ENCODE measurements at regions not wholly inside any gene's neighbourhood (a gene's known extent, or its start where the extent isn't known, plus 50 kb on each side); places are given as distances from the start of the nearest gene placed in this dataset.
"Not testable (repeated sequence)": the region's sequence is repeated elsewhere in the genome, so short reads cannot be mapped to it uniquely, and the experiment has no call there.

DNA sequence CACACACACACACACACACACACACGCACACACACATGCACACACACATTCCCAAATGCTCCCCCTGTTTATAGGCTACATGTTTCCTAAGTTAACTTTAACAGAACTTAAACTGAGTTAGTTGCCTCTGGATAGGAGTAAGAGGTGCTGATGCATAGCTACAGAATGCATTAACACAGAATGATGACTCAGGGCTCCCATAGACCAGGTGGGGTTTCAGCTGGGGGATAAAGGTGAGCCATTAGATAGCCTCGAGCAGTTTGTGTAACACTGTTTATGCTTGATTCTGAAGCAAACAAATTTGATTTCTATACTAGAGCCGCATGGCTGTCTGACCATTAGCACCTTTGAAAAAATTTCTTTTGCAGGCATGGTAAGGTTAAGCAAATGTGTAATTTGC, 741.0 kb downstream of the PLCL1 start:
- in situ Hi-C loops (cut with MboI; ENCODE audit: low sequenced_read_pairs) = no loop called here

DNA sequence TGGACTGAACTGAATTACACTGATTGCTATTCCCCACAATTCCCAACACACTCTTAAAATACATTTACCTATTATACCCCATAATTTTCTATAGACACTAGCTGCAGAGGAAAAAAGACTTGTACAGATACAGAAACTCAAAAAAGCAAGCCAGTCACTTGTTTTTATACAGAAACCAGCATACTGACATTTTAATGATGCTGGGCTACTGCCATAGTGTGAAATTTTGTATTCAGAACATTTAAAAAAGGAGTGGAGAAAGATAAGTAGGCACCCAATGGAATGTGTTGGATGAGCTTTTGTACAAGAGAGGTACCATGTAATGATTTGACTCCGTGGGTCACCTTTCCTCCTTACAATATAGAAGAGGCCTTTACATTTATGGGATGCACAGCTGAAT, 740.1 kb downstream of the PLCL1 start:
- in situ Hi-C loops (cut with MboI; ENCODE audit: low sequenced_read_pairs) = no loop called here

DNA sequence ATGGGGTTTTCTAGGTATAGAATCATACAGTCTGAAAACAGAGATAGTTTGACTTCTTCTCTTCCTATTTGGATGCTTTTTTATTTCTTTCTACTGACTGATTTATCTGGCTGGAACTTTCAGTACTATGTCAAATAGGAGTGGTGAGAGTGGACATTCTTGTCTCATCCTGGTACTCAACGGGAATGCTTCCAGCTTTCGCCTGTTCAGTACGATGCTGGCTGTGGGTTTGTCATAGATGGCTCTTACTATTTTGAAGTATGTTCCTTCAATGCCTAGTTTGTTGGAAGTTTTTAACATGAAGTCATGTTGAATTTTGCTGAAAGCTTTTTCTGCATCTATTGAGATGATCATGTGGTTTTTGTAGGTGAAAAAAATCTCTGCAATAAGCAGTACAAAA, 730.4 kb downstream of the PLCL1 start:
- in situ Hi-C loops (cut with MboI; ENCODE audit: low sequenced_read_pairs) = no loop called here

DNA sequence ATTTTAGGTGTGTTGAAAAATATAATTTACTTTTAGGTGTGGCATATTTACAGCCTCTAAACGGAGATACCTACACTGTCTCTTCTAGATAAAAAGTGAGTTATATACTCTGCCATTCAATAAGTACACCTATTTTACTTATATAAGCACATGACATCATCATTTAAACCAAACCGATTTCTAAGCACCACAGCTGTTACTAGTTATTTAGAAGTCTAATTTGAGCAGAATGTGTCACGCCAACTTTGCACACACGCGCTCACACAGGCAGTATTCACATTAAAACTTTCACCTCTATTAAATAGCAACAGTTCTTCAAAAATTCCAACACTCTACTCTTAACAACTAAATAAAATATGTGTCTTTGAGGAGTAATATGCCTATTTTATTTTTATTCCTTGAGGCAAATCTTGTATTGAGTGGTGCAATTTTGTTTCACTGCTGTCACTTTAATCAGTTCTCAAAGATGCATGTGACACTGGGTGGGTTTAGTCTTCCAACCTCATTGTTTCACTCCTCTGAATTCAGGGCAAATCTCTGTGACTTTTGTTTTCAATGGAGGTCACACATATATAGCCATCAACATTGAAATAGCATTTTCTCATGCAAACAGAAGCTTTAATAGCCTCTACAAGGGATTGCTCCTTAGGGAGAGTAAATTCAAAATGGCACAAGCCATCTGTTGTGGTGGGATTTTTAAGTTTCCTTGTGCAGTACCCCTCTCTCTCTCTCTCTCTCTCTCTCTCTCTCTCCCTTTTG, 721.0 kb downstream of the PLCL1 start:
- in situ Hi-C loops (cut with MboI; ENCODE audit: low sequenced_read_pairs) = no loop called here

DNA sequence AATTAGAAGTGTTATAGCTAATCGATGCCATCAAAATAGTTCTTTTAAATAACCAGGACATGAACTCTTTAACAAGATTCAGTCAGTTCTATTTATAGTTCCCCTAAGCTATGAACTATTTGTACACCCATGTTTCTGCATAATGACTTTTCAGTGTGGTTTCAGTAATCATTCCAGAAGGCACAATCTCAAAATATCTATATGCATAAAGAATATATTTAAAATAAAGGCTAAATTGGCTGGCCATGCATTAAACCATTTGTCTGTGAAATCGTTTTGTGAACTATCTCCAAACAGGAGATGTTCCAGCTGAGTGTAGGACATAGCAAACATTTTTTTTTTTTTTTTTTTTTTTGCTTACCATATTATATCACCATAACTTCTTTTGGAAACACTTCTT, 719.3 kb downstream of the PLCL1 start:
- in situ Hi-C loops (cut with MboI; ENCODE audit: low sequenced_read_pairs) = no loop called here

DNA sequence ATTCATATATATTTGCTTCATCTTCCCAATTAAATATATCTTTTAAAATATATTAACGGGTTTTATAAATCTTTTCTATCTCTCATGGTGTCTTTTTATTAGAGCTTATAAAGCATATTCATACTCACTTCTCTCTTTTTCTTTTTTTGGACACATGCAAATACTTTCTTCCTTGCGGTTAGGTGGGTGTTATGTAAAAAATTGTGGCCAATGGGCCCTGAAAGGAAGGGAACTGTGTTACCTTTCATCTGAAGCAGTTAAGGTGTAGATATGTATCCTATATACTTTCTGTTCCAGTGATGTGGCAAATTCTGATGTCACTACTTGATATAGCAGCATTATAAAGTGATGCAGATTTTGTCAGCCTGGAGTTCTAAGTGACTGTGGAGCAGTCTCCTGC, 714.5 kb downstream of the PLCL1 start:
- in situ Hi-C loops (cut with MboI; ENCODE audit: low sequenced_read_pairs) = no loop called here

DNA sequence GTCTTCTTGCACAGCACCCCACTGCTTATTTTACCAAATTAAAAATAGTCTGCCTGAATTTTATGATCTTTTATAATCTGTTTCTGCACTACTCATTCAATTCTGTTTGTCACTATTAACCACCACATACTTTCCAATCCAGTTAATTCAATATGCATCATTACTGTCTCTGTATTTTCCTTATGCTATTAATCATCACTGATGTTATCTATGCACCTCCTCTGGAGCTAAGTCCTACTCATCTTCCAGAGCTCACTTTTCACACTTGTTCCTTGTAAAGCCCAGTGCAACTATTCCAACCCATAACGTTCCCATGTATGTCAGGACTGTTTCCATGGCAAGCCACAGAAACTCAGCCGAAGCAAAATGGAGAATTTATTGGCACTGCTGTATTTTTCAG, 713.6 kb downstream of the PLCL1 start:
- in situ Hi-C loops (cut with MboI; ENCODE audit: low sequenced_read_pairs) = no loop called here

DNA sequence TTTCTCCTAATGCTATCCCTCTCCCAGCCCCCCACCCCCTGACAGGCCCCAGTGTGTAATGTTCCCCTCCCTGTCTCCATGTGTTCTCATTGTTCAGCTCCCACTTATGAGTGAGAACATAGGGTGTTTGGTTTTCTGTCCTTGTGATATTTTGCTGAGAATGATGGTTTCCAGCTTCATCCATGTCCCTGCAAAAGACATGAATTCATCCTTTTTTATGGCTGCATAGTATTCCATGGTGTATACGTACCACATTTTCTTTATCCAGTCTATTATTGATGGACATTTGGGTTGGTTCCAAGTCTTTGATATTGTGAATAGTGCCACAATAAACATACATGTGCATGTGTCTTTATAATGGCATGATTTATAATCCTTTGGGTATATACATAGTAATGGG, 704.2 kb downstream of the PLCL1 start:
- in situ Hi-C loops (cut with MboI; ENCODE audit: low sequenced_read_pairs) = not testable (repeated sequence)

DNA sequence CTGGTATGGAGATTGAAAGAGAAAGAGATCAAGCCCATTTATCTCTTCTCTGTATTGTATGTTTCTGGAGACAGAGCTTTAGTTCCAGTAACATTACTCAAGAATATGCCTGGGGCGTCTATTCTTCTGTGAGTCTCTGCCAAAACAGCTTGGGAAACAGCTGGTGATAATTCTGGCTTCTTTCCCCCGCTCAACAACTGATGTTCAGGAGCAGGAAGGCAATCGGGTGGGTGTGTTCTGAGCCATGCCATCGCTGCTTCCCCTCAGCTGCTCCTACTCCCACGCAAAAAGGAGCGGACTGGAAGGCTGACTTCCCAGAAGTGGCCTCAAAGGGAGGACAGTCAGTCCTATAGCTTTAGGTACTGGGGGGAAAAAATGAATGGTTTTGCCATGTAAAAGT, 695.1 kb downstream of the PLCL1 start:
- in situ Hi-C loops (cut with MboI; ENCODE audit: low sequenced_read_pairs) = no loop called here

DNA sequence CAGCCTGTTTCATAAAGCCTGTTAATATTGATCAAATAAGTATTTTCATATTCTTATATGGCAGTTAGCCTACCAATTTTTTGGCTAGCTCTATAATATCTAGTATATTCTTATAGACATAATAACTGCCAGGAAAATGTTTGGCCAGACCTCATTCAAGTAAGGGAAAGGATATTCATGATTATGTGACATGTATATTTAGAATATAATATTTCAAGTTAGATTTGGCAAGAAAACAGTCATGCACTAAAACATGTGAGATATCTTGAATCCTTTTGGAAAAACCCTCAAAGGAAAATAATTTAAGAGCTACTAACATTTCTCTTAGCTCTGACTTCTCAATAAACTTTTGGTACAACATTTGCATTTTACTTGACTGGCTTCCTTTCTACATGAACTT, 694.1 kb downstream of the PLCL1 start:
- in situ Hi-C loops (cut with MboI; ENCODE audit: low sequenced_read_pairs) = no loop called here

DNA sequence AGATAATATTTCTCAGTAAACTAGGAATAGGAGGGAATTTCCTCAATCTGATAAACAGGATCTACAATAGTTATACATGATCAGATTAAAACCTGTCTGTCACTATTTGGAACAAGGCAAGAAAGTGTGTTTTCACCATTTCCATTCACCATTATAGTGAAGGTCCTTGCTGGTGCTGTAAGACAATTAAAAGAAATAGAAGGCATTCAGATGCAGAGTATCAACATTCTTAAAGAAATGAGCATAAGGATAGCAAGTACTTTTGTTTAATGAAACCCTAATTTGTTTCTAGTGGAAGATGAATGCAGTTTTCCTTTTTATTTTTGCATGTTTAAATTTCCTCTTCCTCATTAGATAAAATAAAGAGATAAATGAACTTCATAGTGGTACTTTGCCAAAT, 693.7 kb downstream of the PLCL1 start:
- in situ Hi-C loops (cut with MboI; ENCODE audit: low sequenced_read_pairs) = no loop called here

DNA sequence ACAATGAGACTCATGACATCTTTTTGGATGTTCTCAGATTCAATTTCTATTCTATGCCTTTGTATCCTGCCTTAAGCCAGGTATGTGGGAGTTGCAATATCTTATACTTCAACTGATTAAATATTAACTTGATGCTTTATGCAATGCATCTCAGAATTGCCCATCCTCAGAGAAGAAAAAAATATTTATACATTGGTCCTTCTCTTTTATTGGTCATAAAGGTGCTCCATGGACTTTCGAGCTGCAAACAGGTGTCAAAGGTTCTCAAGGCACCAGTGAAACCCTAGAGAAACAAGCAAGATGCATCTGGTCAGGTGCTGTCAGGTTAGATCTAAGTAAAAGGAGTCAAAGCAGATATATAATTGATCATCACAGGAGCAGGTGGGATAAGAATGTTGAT, 690.5 kb downstream of the PLCL1 start:
- in situ Hi-C loops (cut with MboI; ENCODE audit: low sequenced_read_pairs) = no loop called here

DNA sequence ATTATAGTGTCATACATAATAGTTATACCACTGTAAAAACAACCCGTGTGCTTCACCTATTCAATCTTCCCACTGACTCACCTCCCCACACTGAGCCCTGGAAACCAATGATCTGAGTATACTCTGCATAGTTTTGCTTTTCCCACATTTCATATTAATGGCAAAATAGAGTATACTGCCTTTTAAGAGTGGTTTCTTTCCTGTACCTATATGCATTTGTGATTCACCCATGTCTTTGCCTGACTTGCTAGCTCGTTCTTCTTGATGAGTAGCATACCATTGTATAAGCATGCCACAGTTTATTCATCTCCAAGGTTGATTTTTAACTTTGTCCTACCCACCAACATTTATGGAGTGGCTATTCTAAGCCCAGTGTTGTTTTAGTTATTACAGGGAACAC, 686.4 kb downstream of the PLCL1 start:
- in situ Hi-C loops (cut with MboI; ENCODE audit: low sequenced_read_pairs) = no loop called here

DNA sequence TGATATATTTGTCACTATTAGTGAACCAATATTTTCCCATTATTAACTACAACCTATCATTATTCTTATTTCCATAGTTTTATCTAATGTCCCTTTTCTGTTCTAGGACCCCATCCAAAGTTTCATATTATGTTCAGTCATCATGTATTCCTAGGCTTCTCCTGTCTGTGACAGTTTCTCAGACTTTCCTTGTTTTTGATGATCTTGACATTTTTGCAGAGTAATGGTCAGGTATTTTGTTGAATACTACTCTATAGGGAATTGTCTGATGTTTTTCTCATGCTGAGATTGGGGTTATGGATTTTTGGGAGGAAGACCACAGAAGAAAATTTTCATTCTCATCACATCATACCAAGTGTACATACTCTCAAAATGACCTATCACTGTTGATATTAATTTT, 684.6 kb downstream of the PLCL1 start:
- in situ Hi-C loops (cut with MboI; ENCODE audit: low sequenced_read_pairs) = no loop called here

DNA sequence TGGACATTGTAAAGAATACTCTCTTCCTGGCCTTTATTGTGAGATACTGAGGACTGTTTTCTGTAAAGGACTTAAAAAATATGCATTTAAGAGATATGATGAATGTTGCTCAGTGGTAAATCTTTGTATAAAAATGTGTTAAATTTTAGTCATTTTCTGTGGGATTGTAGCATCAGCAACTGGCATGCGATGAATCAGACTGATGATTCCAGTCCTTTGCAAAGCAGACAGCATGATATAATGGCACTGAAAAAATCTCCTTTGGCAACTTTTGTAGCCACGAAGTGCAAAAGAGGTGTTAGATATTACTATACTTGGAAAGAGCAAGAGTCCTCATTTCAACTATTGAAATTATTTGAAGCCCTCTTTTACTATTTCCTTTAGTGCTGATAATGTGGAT, 678.7 kb downstream of the PLCL1 start:
- in situ Hi-C loops (cut with MboI; ENCODE audit: low sequenced_read_pairs) = no loop called here

DNA sequence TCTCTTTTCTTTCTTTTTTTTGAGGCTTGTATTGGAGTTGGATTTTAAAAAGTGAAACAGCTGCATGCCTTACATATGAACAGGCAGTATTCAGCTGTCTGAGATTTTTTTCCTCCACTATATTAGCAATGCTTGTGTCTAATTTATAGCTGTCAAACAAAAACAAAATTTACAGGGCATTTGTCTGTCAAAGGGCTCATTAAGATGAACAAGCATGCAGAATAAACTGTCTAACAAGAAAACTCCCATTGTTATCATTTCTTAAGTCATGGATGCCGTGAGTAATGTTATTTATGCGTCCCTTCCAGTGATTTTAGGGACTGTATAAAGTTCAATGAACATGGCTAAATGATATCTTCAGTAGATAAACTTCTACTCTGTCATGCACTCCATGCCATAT, 674.7 kb downstream of the PLCL1 start:
- in situ Hi-C loops (cut with MboI; ENCODE audit: low sequenced_read_pairs) = no loop called here

DNA sequence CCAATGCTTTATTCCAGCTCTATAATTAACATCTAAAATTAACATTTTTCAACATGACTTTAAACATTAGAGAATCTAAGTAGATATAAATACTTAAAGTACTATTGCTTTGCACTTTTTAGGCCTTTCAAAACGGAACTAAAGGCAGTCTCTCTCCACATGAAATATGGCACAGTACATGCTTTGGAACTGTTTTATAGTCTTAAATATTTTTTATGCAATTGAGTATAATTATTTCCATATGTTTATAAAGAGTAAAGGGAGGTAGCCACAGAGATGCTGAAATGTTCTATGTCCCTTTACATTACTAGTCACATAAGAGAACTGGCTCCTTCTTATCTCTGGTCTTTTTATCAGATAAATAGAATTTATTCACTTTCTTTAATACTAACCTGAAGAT, 674.0 kb downstream of the PLCL1 start:
- in situ Hi-C loops (cut with MboI; ENCODE audit: low sequenced_read_pairs) = no loop called here

DNA sequence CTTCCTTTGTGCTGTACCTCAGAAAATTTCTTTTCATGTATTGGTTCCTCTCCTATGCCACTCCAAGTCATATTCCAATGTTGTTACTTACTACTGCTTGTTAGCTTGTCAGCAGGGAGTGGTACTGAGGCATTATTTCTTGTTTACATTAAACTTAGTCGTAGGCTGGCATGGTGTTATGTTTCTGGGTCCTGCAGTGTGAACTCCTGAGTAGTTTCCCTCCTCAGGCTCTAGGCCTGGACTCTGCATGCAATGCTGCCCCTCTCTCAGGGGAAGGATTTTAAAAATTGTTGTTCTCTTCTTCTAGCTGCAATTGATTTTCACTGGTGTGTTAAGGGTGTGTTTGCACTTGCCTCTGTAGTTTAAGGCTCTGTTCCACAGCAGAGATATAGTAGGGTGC, 671.6 kb downstream of the PLCL1 start:
- in situ Hi-C loops (cut with MboI; ENCODE audit: low sequenced_read_pairs) = no loop called here

DNA sequence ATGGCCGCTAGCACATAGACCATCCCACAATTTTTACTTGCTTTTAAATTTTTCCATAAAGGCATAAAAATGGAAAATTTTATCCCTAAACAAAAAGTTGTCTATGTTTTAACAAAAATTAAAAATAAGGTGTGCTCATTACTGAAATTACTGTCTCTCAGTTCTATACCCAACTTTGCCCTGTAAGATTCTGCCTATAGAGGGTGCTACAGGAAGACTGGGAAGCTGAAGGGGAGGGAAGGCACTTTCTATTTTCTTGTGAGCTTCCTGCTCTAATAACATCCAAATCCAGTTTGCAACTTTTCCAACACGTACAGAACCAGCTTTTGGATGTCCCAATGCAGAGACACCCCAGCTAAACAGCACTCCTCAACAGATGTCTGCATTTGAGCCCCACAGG, 666.9 kb downstream of the PLCL1 start:
- in situ Hi-C loops (cut with MboI; ENCODE audit: low sequenced_read_pairs) = no loop called here

DNA sequence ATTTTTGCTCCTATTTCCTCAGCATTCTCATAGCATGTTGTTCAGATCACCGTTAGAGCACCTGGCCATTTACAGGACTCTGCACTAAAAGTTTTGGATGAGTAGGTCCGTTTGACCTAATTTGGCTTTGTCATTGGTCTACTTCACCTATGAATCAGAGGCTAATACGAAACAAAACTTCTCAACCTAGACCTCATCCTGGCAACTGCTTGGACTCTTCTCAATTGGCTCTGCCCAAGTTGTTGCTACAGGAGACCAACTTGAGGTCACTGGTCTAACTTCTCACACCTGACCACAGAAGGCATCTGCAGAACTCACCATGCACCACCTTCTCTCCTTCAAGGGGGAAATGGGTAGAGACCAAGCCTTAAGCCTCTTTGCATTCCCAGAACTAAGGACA, 663.7 kb downstream of the PLCL1 start:
- in situ Hi-C loops (cut with MboI; ENCODE audit: low sequenced_read_pairs) = no loop called here

DNA sequence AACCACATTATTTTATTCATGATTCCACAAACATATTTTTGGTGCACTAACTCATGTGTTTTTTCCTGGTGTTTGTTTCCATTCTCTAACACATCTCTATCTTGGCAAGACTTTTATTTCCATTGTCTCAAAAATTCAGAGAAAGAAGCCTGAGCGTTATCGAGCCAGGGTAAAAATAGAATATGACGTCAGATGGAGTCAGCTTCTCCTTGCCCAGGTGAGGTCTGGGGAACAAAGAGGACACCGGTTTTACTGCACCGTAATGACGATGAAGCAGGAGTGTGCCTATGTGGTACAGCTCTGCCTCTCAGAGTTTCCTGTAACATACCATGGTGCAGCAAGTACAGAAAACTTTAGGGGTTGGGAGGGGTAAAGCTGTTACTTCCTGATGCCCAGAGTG, 661.6 kb downstream of the PLCL1 start:
- in situ Hi-C loops (cut with MboI; ENCODE audit: low sequenced_read_pairs) = no loop called here

DNA sequence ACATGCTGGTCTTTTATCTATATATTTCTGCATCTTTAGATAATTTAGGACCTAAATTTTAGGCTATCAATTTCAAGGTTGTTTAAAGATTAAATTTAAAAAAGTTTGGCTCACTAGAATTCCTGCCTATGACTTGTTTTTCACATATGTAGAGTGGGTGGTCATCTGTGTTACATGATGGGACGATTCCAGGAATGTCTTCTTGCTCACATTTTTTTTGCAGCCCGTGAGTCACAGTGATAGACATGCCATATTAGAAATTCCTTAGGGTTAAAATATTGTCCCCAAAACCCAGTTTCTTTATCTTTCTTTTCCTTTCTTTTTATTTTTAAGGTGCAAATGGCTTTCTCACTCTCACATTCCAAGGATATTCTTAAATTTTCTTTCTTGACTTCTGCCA, 652.0 kb downstream of the PLCL1 start:
- in situ Hi-C loops (cut with MboI; ENCODE audit: low sequenced_read_pairs) = no loop called here

DNA sequence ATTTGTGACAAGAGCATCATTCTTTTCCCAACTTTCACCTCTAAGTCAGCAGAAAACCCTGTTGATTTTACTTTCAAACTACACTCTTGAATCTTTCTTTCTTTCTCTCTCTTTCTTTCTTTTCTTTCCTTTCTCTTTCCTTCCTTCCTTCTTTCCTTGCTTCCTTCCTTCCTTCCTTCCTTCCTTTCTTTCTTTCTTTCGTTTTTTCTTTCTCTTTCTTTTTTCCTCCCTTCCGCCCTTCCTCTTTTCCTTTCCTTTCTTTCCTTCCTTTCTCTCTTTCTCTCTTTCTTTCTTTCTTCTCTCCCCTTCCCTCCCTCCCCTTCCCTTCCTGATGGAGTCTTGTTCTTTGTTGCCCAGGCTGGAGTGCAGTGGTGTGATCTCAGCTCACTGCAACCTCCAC, 649.5 kb downstream of the PLCL1 start:
- in situ Hi-C loops (cut with MboI; ENCODE audit: low sequenced_read_pairs) = no loop called here

All from HL-60/S4 (cell line).